ENCODE measurements at regions not wholly inside any gene's neighbourhood (a gene's known extent, or its start where the extent isn't known, plus 50 kb on each side); places are given as distances from the start of the nearest gene placed in this dataset.

DNA sequence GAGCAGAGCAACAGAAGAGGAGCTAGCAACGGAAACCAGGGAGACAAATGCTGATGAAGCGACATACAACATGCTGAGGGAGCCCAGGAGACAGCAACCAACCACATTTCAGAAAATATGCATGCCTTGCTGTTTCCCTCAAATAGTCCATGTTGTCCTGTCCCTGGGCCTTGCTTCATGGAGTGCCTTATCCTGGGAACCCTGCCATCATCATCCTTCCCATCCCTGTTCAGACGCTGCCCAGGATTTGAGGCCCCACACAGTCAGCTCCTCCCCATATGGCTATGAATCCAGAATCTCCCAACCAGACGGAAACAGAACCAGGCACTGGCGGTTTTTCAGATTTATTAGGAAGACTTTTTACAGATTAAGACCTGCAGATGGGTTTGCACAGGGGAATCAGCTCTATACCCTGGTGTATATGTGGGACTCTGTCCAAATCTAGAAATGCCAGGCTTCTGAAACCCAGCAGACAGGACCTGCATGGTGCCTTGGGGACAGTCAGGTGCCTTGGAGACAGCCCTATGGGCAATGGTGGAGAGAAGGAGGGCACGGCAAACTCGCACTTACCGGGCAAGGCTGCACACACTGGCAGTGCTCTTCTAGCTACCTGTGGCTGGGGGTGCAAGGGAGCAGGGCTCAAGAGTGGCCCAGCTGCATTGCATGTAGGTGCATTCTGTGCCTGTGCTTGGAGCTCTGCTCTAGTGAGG lies 199.7 kb upstream of the MAMLD1 start:
- no peak for TF ChIP-seq CTCF (IDR thresholded peaks at IDR 0.05; ENCODE audit: poor library complexity)
- TF ChIP-seq EZH2 (IDR thresholded peaks at IDR 0.05; ENCODE audit: borderline replicate concordance) = no peak
- no peak for TF ChIP-seq EZH2phosphoT487 (IDR thresholded peaks at IDR 0.05; ENCODE audit: low read depth, severe bottlenecking, unreplicated experiment)
